ENCODE measurements at regions not wholly inside any gene's neighbourhood (a gene's known extent, or its start where the extent isn't known, plus 50 kb on each side); places are given as distances from the start of the nearest gene placed in this dataset.

DNA sequence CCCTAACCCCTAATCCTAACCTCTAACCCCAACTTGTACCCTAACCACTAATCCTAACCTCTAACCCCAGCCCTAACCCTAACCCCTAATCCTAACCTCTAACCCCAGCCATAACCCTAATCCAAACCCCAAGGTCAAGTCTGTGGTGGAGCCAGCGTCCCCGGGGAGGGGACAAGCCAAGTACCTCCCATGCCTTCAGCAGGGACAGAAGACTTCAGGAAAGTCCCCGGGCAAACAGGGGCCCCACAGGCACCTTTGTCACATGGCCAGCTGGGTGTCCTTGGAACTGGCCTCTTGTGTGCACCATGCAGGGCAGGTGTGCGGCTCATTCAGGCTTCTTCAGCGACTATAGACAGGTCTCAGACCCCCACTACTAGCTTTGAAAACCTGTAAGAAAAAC, 555.8 kb downstream of the BRD1 start:
- TF ChIP-seq, protein P1, sequence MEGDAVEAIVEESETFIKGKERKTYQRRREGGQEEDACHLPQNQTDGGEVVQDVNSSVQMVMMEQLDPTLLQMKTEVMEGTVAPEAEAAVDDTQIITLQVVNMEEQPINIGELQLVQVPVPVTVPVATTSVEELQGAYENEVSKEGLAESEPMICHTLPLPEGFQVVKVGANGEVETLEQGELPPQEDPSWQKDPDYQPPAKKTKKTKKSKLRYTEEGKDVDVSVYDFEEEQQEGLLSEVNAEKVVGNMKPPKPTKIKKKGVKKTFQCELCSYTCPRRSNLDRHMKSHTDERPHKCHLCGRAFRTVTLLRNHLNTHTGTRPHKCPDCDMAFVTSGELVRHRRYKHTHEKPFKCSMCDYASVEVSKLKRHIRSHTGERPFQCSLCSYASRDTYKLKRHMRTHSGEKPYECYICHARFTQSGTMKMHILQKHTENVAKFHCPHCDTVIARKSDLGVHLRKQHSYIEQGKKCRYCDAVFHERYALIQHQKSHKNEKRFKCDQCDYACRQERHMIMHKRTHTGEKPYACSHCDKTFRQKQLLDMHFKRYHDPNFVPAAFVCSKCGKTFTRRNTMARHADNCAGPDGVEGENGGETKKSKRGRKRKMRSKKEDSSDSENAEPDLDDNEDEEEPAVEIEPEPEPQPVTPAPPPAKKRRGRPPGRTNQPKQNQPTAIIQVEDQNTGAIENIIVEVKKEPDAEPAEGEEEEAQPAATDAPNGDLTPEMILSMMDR (IDR thresholded peaks at IDR 0.05; ENCODE audit: low read depth, low read length), result no peak
- TF ChIP-seq POLR2A (IDR thresholded peaks at IDR 0.05; ENCODE audit: extremely low read depth, insufficient read length), result no peak
- TF ChIP-seq, protein P2, sequence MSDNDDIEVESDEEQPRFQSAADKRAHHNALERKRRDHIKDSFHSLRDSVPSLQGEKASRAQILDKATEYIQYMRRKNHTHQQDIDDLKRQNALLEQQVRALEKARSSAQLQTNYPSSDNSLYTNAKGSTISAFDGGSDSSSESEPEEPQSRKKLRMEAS (IDR thresholded peaks at IDR 0.05; ENCODE audit: low read depth, low read length), result no peak
- TF ChIP-seq MYC (IDR thresholded peaks at IDR 0.05; ENCODE audit: low read depth, low read length), result no peak

Data from NB4 (cell line).